ENCODE measurements at regions not wholly inside any gene's neighbourhood (a gene's known extent, or its start where the extent isn't known, plus 50 kb on each side); places are given as distances from the start of the nearest gene placed in this dataset.
A peak's percentile ranks its signal among the peaks of the same experiment; 100 is the strongest.

DNA sequence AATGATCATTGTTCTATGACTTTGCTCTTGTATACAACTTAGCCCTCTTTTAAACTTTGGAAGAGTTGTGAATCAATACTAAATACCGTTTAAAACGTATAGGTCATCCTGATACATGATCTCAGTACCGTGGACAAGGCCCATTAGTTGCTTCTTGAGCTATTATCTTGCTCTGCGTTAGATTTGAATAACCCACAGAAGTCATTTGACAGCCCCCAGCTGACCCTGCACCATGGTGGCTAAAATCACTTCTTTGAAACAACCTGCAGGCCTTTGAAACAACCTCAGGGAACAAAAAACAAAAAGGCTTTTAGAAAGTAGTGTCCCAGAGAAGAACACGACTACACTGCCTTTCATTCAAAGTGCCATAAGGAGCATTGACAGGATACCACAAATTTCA, 473.0 kb upstream of the ADGRL2 start:
- no peak for DNase-seq (ENCODE audit: low spot score)

DNA sequence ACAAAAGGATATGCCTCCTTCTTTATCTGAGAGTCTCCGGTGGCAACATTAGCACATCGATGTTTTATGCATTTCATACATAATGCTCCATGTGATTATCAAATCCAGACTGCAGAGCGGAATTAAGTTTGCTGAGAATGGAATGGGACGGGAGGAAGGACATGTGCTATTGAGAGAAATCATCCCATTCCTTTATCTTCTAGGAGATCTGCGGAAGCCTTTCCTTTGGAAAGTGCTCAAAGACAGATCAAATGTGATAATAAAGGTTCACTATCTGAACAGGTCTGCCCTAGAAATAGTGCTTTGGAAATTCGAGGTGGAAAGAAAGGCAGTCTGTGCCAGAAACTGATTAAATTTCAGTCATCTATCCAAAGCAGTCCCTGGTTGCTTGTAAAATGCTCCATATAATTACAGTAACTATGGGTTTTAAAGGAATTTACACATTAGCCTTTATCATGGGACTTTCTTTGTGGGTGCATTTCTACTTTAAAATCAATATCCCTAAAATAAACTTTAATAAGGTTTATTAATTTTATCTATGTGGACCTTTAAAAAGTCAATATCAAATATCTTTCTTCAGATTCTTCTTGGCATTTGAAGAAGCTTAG, 473.5 kb upstream of the ADGRL2 start:
- DNase-seq (ENCODE audit: low spot score) = no peak

DNA sequence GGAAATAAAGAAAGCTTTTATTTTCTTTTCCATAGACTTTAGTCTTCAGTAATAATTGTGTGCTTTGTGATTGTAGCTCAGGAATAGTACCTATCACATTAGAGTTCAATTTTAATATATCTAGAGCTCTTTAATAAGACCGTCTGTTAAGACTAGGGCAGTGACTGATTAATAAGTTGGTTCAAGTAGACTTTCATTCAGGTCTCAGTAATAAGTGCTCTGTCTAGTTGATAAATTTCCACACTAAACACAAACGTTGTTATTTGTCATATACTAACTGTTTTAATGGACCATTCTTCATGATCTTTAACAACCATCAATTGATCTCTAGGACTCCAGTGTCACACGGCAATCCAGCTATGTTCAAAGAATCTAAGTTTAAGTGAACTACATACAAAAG, 474.5 kb upstream of the ADGRL2 start:
- no peak for DNase-seq (ENCODE audit: low spot score)

DNA sequence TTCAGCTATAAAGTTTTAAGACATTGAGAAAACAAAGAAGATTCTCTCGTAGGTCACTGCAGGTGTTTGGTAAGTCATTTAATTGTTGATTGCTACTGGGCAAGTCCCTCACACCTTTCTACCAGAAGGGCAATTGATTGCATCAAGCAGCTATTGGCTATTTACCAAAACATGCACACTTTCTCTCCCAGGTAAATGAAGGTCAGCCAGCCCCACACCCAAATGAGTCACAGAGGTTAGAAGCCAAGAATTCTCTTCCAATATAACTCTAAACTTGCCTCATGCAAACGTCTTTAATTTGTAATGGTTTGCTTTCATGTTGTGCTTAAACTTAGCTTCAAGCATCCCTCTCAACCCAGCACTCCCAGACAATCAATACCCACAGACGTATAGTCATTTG, 475.3 kb upstream of the ADGRL2 start:
- no peak for DNase-seq (ENCODE audit: low spot score)

DNA sequence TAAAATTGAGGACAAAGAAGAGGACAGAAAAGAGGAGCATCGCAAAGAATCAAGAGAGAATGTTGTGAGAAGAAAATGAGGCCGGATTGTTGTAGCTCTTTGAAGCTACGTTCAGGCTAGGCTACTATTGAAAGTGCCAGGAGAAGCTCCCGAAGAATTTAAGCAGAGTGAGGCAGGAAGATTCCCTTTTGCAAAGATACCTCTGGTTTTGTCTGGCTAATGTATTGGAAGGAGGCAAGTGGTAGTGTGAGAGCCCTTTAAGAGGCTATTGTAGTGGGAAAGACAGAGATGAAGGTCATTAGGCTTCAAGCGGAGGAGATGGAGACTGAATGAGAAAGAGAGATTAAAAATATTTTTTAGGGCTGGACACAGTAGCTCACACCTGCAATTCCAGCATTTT, 476.9 kb upstream of the ADGRL2 start:
- no peak for DNase-seq (ENCODE audit: low spot score)

DNA sequence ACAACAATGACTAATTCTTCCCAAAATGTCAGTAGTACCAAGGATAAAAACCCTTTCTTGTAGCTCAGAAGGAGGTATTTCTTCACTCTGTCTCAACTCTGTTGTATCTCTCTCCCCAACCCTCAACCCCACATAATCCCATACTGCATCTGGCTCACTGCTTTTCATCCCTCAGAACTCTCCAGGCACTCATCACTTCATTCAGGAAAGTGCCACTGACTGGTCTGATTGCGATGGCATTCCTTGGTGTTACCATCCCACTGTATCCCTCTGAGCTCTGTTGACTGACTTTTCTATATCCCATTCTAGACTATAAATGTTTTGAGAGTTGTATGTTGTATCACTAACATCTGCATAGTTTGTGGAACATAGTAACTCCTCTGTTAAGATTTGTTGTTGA, 483.5 kb upstream of the ADGRL2 start:
- DNase-seq (ENCODE audit: low spot score) = no peak

DNA sequence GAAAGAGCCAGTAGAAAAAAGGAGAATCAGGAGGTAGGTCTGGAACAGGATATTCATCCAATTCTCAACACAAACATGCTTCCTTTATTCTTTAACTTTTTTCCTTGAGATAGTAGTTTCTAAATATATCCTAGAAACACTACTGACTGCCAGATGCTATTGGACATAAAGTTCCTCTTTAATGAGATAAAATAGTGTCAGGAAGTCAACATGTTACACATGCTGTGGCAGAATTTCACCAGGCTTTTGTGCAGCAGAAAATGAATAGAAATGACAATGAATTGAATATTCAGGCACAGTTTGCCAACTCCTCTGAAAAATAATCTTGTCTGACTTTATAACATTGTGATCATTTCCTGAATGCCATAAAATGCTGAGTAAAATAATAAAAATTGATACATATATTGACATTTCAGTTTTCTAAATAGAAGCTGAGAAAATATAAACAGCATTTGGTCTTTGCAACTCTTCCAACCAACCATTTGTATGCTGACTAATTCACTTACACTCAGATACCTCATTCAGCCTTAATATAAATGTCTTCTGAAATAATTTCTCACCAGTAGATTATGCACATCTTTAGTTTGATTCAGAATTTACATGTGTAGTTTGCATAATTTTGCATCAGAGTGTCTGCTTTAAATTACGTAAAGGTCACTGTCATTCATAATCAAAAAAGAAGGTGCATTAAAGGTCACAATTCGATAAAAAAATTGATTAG, 486.1 kb upstream of the ADGRL2 start:
- no peak for DNase-seq (ENCODE audit: low spot score)

DNA sequence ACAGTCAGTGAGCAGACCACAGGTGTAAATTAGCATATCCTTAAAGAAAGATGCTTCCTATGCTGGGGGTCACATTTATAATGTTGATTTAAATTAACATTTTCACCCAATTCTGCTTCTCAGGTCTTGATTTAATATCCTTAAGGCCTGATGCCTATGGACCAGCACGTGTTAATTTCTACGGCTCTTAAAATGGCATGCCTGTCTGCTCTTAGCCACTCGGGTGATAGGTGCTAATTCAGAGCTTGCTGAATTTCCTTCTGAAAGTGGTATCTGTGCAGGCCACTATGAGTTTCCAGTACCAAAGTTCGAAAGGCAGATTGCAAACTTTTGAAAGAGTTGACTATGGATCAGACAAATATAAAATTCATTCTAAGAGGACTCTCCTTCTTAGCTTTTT, 487.4 kb upstream of the ADGRL2 start:
- DNase-seq (ENCODE audit: low spot score) = no peak

DNA sequence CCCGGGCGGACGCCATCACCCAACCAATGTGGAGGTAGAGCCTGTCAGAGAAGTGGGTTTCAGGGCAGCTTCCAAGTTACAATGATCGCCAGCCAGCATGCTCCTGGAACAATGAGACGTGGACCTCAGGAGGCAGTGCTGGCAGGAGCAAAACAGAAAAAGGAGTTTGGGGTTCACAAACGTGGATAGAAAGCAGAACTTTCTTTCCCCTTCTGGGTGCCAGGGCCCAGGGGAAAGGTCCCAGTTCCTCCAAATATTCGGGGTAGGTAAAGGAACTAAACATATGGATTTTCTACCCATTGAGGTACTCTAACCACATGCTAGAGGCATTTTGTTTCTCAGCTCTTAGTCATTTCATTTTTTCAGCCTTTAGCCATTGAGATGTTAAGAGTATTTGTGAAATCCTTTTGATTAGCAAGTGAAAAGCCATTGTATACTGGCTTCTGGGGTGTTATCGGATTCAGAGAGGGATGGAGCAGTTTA, 488.4 kb upstream of the ADGRL2 start:
- no peak for DNase-seq (ENCODE audit: low spot score)

DNA sequence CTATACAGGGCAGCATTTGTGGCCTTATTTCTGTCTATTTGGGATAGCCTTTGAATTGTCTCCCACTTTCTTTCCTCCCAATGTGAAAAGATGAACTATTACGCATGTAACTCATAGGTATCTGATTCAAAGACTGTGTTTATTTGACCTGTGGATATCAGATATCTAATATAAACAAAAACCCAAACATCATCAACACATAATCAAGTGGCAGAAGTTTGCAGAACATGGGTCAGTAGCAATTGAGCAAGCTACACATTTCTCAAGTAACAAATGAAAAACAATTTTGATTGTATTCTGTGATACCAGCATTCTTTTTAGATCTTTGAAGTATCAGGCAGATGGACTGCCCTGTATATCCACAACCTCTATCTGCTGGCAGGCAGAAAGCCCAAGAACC, 490.5 kb upstream of the ADGRL2 start:
- no peak for DNase-seq (ENCODE audit: low spot score)

DNA sequence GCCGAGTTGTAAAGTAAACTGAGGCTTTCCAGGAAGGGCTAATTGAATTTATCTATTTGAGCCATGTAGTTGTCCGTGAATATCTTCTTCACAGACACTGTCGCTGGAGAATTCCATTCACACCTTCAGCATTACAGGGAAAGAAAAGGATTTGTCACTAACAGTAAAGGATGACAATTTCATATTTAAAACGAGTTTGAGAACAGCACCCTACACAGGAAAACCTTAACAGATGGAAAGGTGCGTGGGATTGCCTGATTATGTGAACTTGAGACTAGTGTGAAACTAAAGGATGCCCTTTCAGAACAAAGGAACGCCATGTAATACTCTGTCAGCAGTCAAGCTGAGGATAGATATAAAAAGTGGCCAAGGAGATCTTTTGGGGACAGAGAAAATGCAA, 492.5 kb upstream of the ADGRL2 start:
- DNase-seq (ENCODE audit: low spot score) = no peak

DNA sequence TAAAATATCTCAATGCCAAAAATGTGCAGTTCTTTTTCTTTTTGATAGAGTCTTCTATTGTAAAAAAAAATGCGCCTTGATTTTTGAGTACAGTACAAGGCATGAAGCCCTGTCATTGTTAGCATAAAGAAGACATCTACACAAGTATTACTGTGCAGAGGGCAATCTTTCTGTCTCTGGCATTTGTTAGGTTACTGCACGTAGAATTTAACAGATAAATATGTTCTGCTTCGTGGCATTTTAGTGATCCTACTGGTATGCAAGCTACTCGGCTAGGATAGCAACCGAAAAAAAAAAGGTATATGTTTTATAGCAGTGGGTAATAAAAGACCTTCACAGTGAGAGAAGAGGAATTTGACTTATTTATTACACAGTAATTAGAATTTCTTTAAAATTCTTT, 492.9 kb upstream of the ADGRL2 start:
- no peak for DNase-seq (ENCODE audit: low spot score)

DNA sequence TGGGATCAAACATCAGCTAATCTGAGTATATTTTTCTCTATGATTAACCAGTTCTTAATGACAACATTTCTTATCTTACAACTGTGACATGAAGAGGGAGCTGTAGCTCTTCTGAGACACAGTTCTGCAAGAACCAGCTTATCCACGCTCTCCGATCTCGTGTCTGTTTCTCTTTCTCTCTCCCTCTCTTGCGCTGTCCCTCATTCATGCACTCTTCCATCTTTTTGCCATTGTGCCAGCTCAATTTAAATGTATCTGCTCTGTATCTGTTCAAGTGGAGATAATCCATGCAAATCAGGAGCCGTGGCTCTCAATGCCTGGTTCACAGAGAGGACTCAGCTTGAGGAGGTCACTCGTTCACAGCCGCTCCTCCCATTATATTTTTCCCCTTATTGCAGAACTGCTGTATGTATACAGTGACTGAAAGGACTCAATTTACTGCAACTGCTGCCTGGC, 494.7 kb upstream of the ADGRL2 start:
- DNase-seq (ENCODE audit: low spot score) = peak; percentile 33

DNA sequence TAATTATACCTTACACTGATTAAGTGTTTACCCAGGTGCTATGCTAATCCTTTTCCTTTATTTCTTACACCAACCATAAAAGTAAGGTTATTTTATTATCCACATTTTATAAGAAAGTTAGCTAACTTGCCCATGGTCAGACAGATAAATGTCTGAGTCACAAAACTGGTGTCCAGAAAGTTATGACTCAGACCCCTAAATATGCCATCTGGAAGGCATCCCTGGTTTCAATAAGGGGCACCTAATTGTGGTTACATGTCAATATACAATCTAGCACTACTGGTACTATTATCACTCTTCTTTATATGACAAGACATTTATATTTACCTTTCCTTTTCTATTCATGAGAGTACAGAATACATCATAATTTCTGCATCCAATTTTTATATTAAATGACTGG, 496.5 kb upstream of the ADGRL2 start:
- no peak for DNase-seq (ENCODE audit: low spot score)

DNA sequence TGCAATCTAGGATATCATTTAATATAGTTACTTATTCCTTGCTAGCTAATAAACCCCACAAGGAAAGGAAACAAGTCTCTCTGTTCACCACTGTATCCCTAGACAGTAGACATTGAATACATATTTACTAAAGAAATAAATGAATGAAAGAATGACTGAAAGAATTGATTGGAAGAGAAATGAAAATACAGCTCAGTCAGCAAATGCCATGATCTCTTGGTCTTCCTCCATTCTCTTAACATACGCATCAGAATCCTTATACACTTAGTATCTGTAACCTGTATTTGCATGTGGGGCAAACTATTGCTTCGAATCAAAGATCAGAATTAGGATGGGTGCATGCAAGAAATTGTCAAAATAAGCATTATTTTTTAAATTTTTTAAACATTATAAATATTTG, 500.8 kb upstream of the ADGRL2 start:
- no peak for DNase-seq (ENCODE audit: low spot score)

DNA sequence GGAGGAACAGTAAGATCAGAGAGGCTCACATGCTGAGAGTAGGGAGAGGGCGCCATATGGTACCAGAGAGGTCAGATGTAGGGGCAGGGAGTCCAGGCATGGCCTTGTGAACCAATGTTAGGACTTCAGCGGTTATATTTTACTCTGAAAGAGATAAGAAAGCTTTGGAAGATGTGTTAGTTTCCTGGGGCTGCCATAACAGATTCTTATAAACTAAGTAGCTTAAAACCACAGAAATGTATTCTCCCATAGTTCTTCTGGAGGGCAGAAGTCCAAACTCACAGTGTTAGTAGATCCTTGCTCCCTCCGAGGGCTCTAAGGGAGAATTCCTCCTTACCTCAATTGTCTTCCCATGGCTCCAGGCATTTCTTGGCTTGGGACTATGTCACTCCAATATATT, 502.5 kb upstream of the ADGRL2 start:
- no peak for DNase-seq (ENCODE audit: low spot score)

DNA sequence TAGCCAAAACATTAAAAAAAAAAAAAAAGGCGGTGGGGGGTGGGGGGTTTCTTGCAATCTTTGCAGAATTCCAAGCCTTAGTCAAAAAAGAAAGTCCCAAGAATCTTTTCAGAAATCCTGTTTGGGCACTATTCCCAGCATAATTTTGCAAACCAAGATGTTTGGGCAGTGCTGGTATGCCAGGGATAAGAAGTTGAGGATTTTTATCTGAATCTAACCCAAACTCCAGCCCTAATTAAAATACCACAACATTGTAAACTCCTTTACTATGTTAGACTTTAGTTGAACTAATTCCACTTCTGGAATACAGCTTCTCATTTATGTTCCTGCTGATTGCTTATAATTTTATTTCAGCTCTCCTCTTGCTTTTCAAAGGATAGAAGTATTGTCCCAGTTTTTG, 504.1 kb upstream of the ADGRL2 start:
- no peak for DNase-seq (ENCODE audit: low spot score)

DNA sequence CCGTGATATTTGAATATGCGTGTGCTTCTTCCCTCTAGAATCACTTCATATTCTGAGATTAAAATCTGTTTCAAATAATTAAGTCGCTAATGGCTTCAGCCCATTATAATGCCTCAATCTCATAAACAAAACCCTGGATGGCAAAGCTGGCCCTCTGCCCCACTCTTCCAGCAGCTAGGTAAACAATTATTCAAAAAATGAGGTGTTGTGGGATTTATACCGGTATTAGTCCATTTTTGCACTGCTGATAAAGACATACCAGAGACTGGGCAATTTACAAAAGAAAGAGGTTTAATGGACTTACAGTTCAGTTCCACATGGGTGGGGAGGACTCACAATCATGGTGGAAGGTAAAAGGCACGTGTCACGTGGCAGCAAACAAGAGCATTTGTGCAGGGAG, 510.4 kb upstream of the ADGRL2 start:
- DNase-seq (ENCODE audit: low spot score) = no peak

DNA sequence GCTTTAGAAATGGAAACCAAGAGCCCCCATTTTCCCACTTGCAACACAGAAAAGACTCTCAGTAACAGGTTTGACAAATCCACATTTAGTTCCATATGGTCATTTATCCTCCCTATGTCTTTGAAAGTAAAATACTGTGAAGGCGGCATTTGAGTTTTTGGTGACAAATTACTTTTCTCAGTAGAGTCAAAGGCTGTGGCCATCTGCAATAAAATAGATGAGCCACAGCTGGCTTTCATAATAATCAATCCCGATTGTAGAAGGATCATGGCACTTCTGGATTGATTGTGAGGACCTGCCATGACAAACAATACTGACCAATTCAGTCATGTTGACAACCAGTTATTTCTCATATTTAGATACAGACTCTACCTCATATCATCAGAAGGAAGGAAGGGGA, 512.0 kb upstream of the ADGRL2 start:
- DNase-seq (ENCODE audit: low spot score) = no peak

DNA sequence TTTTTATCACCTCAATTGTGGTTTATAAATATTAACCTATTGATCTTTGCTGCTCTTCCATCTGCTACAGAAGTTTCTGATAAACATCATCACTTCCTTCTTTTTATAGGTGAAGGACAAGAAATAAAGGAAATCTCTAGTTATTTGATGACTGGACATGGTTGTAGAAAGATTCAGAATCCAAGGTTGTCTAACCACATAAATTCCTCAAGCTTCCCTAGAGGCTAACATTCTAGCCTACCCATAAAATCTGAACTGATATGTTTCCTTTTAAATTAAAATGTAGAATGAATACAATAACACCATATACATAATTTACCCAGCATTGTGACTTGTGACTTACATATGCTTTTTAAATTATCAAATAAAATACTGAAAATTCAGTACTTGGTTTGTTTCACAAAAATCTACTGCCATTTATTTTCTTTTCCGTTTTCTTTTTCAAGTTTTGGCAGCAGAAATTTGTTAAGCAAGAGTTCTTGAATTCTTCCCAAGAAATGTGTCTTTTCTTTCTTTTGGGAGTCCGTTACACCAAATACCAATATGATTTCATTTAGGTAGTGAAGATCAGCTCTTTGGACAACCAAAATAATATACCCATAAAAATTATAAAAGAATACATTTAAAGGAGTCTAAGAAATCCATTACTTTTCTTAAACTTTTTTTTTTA, 513.2 kb upstream of the ADGRL2 start:
- no peak for DNase-seq (ENCODE audit: low spot score)

DNA sequence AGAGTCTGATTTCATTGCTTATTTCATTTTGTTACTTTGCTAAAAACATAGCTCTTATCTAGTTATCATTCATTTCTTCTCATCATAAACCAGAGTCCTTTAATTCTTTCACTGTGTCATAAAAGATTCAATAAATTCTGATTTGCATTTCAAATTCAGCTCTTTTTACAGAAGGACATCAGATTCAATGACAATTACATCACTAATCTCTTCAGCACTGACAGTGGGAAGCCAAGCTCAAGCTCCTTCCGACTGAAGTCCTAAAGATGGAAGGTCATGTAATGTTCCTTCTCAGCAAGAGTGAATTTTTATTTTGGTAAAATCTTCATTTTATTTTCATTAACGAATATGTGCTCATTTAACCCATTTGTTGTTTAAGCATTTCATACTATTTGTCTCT, 530.7 kb upstream of the ADGRL2 start:
- no peak for DNase-seq (ENCODE audit: low spot score)

DNA sequence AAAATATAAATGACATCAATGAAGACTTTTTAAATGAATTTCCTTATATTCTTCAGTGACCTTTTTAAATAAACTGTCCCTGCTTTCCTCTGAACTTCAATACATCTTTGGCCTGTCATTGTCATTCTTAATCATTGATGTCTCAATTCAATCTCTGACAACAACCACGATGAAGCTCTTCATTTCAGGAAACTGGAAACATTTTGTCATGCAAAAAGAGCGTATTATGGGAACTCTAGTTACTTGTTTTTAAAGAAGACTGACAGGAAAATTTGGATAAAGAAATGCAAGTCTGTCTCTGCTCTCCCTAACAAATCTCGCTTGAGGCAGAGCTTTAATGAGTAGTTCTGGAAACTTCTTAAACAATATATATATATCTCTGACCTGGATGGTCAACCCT, 535.8 kb upstream of the ADGRL2 start:
- no peak for DNase-seq (ENCODE audit: low spot score)

DNA sequence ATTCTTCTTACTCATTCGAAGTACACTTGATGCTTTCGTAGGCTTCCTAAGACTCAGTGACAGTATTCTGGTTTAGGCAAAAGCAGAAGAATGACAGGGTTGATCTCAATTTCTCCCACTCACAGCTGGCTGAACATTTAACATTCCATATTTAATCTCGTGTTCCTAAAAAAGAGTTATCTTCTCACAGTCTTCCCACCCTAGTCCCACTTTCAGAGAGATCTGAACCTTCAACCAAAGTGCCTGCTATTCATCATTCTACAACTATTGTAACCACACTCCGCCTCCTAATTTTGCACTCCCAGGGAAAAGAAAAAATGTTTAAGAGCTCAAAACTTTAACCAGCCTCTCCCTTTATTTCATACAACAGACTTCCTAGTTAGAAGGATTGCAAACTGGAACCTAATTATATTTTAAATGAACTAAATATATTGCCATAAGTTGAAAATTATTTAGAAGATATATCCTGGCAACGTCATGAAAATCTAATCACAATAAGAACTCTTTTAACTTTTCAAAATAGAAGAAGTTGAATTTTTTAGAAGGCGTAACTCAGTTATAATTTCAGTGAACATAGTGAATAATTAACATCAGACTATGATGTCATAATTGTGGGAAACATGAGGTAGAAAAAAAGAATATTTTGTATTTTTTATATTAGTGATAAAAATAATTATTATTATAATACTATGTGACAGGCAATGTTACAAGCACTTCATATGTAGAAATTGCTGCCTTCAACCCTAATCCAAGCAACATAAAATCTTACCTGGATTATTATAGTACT, 540.9 kb upstream of the ADGRL2 start:
- DNase-seq (ENCODE audit: low spot score) = no peak

Measured in HuH-7 (cell line).